ENCODE measurements at regions not wholly inside any gene's neighbourhood (a gene's known extent, or its start where the extent isn't known, plus 50 kb on each side); places are given as distances from the start of the nearest gene placed in this dataset.

DNA sequence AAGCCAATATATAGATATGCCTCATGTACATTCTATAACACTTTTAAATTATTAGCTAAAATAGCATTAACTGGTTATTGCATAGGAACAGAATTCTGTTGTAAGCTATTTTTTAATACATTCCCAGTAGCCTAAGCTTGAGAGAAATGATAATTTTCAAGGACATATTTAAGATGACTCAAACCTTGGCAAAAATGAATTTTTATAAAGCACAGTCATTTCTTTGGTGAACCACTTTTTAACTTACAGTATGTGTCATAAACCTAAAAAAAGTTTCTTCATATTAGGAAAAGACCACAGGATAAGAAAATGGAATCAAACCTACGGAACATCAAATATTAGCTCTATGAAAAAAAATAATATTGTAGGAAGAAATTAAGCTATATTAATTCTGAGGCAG lies 986.3 kb downstream of the STIM2 start:
- DNase-seq = no peak

DNA sequence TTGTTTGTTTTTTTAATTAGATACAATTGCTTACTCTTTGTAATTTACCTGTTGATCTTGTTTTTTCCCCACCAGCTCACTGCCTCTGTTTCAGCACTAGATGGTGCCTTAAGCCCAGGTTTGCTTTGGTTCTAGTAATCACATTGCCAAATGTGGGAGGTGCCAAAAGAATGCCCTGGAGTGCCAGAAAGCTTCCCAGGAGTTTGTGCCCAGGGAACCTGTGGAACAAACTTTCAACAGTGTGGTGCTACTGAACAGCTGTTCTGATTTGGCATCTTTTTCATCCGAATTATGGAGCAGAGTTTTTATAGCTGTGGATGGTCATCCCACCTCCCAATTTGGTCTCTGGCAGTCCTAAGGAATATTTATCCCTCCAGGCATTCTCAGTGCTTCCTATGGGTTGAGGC lies 1000.7 kb downstream of the STIM2 start:
- DNase-seq = peak; percentile 1 to 4

DNA sequence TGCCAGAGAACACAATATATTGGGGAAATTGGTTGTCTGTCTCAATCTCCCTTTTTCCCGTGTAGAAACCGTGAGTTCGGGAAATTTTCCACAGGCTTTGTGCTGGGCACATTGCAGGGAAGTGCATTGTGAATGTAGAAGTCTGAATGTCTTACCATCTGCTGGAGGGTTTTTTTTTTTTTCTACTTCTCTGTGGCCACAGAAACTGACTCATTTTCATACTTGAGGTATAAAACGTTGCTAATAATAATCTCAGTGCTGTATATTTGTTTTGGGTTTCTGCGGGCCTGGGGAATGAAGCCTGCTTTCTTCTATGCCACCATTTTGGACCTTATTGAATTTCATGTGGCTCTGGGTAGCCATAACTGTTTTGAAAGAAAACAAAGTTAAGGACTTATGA lies 1001.2 kb downstream of the STIM2 start:
- no peak for DNase-seq

DNA sequence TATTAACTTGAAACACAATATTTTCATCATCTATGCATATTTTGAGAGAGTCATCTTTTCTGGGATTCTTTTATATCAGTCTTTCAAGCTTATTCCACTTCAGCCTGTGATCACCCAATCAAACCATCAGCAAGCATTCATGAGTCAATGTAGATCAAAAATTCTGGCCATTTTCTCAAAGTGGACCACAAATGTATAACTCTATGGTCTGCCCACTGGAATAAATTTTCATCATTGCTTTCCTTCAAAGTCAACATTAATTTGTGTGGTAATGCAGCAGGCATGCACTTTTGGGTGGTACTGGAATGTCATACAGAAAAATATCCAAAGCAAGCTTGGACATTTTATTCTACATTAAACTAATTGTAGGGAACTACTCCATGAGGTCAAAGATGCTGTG lies 1013.0 kb downstream of the STIM2 start:
- no peak for DNase-seq

GRCh38 chr4:27881705-27882104 lies 1021.1 kb downstream of the STIM2 start:
- no peak for DNase-seq

DNA sequence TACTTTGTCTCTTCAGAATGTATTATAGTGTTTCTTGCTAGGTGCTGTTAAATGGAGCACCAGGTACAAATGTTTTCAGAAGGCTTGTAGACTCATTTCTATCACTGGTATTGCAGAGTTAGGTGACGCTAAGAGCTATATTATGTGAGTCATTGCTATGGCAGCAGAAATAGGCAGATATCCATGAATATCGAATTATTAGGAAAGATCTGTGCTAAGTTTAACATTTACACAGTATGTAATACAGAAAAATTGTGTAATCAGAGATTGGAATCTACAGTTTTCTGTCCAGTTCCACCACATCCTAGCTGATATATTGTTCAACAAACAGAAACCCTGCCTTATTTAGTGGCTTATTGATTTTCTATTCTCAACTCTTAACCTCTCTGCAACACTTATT lies 1025.5 kb downstream of the STIM2 start:
- no peak for DNase-seq

DNA sequence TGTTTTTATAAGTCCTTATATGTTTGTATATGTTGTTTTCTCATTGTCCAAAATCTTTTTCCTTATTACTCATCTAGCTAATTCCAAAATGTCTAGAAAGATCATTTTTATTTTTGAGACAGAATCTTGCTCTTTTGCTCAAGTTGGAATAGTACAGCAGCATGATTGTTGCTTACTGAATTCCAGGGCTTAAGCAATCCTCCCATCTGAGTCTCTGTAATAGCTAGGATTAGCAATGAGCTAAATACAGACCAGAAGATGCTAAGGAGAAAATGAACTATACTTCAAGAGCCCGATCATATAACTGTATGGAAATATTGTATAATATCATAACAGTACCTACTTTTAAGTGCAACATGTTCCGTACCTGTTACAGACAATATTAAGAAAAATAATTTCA lies 1027.0 kb downstream of the STIM2 start:
- no peak for DNase-seq

DNA sequence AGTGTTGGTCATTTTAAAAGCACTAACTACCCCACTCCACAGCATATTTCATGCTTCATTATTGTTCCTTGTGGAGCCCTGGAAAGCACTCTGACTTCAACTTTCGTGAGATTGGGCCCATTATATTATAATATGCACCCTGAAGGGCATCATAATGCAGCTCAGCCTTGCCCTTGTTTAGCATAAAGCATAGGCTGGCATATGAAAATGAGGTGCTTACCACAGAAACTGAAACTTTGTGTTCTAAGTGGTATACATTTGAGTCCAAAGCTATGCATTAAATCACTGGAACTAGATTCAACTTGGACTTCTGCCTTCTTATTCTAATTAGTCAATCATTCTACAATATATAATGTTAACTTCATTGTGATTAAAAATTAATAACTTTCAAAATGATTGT lies 1027.9 kb downstream of the STIM2 start:
- DNase-seq = no peak

DNA sequence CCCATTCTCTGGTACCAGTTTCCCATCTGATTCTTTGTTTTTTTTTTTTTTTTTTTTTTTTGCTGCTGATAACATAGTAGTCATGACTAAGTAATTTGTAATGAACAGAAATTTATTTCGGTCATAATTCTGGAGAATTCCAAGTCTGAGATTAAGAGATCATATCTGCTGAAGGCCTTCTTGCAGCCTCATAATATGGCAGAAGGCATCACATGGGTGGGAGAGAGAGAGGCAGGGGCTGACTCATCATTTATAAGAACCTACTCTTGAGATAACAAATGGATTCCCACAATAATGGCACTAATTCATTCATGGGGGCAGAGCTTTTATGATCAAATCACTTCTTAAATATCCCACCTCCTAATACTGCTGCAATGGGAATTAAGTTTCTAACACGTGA lies 1034.3 kb downstream of the STIM2 start:
- DNase-seq = no peak

DNA sequence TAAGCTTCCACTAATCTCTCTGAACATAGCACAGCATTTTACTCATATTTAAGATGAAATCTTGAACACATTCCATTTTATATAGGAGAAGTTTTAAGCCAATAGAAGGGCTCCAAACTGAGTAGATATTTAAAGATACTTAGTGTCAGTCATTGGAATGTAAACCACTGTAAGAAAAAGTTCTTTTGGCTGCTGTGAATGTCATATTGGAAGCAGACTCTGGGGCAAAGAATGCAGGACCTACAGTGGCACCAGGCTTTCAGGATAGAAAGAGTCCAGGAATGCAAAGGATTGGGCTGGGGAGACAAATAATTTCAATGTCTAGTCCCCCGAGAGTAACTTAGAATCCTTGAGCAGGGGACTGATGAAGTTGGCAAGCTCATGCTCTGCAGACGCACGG lies 1047.7 kb downstream of the STIM2 start:
- DNase-seq = no peak

GRCh38 chr4:27910227-27910626 lies 1049.6 kb downstream of the STIM2 start:
- no peak for DNase-seq

GRCh38 chr4:27911047-27911446 lies 1050.4 kb downstream of the STIM2 start:
- DNase-seq = no peak

- DNase-seq = no peak
These were observed 1053.1 kb downstream of the STIM2 start for GRCh38 chr4:27913738-27914137.

- DNase-seq = no peak
These were observed 1055.2 kb downstream of the STIM2 start for GRCh38 chr4:27915822-27916221.

DNA sequence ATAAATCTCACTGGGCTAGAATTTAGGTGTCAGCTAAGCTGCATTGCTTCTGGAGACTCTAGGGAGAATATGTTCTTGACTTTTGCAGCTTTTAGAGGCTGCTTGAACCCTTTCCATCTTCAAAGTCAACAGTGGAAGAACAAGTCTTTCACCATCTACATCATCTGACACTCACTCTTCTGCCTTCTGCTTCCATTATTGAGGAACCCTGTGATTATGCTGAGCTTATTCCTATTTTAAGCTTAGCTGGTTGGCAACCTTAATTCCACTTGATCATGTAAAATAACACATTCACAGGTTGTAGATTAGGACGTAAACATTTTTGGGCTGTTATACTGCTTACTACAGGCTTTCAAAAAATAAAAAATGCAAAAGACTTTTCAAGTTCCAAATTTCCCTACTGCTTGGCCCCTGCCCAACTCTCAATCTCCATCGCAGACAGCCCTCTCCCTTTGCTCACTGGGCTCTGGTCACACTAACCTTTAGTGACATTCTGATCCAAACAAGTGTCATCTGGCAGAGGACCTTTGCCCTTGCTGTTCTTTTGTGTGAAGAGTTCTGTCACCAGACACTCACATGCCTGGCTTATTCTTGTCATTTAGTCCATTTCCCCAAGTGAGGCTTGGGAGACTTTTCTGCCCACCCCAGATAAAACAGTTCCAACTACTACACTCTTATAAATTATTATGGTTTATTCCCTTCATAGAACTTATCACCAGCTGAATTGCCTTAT lies 1056.0 kb downstream of the STIM2 start:
- DNase-seq = no peak

- no peak for DNase-seq
These were observed 1056.7 kb downstream of the STIM2 start for GRCh38 chr4:27917381-27917780.

GRCh38 chr4:27921231-27921630 lies 1060.6 kb downstream of the STIM2 start:
- DNase-seq = peak in 1 of 2 donors; percentile 41

- DNase-seq = no peak
These were observed 1068.3 kb downstream of the STIM2 start for GRCh38 chr4:27928761-27929540.

GRCh38 chr4:27930291-27930690 lies 1069.7 kb downstream of the STIM2 start:
- no peak for DNase-seq

- no peak for DNase-seq
These were observed 1070.3 kb downstream of the STIM2 start for GRCh38 chr4:27930976-27931375.

DNA sequence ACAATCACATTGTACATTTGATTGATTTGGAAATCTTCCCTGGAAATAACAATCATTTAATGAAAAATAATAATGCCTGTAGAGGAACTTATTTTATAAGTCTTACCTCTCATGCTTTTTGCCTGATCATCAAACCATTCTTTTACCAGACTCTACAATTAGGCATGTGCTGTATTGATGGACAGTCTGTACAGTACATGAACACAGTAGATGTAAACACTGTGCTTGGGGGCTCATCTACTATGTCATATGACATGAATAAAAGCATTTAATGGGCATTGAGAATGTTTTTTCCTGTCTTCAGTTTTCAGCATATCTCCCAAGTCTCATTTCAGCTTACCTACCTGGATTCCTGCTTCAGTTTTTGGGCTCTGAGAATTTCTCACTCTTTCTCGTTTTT lies 1070.9 kb downstream of the STIM2 start:
- no peak for DNase-seq

GRCh38 chr4:27934871-27935270 lies 1074.2 kb downstream of the STIM2 start:
- no peak for DNase-seq

DNA sequence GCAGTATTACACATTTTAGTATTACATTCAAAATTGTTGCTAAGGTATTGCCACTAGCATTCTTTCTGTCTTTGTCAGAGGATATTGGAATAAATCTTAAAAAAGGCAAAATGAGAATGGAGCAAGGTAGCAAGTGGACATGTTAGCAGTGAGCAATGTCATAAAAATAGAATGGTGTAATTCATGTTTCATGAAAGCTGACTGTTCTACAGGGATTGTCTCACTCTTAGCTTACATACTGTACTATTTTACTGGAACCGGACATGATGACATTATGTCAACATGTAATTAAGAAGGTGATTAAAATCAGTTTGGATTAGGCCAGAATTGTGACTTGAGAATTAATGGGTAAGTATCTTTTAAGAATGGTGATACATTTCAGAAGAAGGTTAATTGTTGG lies 1086.2 kb downstream of the STIM2 start:
- DNase-seq = no peak

GRCh38 chr4:27947302-27947701 lies 1086.7 kb downstream of the STIM2 start:
- no peak for DNase-seq

Measured in right lung (tissue), 2 donors.